A172 (cell line): ENCODE measurements at regions not wholly inside any gene's neighbourhood (a gene's known extent, or its start where the extent isn't known, plus 50 kb on each side); places are given as distances from the start of the nearest gene placed in this dataset.
"Not testable (repeated sequence)": the region's sequence is repeated elsewhere in the genome, so short reads cannot be mapped to it uniquely, and the experiment has no call there.

Experiments used
- DNase-seq: peaks from one replicate; pipeline ENCODE4 v3.0.0-alpha.2; 2015; ENCODE audit warnings: low spot score

DNA sequence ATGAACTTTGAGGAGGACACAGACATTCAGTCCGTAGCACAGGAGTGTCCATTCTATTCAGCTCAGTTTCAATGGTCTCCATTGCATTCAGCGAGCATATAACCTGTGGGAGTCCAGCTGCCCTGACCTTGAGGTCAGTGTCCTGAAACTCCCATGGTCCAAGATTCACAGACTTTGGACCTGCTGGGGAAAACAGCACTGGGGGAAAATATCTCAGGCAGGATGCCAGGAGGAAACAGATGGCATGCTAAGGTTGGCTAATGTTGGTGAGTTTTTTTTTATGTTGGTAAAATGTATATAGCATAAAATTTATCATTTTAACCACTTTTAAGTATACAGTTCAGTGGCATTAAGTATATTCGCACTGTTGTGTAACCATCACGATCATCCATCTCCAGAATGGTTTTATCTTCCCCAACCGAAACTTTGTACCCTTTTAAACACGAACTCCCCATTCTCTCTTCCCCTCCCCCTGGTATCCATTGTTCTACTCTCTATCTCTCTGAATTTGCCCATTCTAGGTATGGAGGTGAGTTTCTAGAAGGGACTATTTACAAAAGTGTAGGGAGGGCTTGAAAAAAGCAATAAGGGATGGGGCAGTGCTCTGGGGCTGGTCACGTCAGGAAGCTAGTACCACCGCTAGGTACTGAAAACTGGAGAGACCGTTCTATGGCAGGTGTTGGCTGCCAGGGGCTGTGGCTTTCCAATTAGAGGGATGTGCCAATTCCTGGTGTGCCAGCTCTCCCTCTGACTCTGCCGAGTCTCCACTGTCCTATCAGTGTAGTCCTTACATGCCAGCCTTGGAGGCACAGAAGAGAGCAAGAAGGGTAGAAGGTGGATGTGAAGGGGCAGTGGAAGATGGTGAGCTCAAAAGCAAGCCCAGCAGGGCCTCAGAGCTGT, 85.3 kb downstream of the FOXD2 start:
- no peak for DNase-seq

DNA sequence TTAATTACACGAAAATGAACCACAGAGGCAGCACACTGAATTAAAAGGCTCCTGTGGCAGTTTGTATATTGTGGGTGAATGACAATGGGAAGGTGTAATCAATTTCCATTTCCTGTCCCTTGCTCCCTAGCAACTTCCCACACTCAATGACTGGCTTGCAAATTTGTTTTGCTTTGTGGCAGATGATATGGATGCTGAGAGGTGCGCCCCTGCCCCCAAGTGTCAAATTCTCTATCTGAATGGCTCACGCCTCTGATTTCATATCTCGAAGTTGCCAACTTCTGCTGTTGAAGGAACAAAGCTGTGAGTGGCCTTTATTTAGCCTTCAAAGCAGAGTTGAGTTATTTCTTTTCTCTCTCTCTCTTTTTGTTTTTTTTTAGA, 86.0 kb downstream of the FOXD2 start:
- no peak for DNase-seq

DNA sequence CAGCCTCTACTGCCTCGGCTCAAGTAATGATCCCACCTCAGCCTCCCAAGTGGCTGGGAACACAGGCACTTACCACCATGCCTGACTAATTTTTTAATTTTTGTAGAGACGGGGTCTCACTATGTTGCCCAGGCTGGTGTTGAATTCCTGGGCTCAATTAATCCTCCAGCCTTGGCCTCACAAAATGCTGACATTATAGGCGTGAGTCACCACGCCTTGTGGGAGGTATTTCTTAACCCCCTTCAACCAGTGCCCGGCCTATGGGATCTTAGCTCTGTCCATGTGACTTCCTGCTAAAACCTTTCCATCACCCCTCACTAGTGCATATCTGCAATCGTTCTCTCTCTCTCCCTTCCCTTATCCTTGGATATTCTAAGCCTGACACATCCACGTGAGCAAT, 86.4 kb downstream of the FOXD2 start:
- DNase-seq: peak; percentile 44

DNA sequence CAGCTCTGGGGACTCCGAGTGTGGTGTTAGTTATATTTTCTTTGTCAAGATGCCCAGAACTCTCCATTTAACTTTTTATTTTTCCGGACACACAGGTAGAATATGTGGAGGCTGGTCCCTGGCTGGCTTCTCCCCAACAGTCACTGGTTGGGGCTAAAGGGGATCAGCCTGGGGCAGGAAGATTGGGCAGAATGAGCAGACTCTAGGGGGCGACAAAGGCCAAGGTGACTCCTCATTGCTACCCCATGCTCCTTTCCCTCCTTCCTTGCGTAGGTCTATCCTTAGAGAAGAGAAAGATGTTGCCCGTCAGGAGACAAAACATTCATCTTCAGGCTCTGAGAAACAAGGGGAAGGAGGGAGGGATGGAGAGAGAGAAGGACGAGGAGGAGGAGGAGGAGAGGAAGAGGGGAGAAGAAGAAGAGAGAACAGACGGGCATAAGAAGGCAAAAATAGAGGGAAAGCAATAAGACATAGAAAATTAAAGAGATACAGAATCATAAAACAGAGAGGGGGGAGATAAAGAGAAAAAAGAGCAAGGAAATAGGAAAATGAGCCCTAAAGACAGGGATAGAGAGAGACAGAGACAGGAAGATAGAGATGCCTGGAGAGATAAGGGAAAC, 89.9 kb downstream of the FOXD2 start:
- peak; percentile 29 for DNase-seq

DNA sequence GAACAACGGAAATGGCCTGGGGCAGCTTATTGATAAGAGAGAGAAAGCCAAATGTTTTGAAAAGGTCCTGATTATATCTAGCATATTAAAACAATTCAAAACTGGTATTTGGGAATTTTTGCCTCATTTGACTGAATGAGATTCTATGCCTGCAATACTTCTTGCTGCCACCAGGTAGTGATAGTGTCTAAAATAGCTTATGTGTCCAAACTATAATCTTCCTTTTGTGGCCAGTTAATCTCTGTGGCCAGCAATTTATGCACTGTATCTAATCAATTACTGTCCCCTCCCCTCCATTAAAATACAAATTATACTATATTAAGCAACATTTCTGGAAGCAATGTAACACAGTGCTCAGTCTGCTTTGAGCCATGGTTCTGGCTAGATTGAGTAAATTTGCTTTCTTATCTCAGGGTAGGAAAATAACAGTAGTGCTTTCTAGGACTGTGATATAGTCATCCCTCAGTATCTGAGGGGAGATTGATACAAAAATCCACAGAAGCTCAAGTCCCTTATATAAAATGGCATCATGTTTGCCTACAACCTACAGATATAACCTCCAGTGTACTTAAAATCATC, 91.8 kb downstream of the FOXD2 start:
- DNase-seq: no peak

DNA sequence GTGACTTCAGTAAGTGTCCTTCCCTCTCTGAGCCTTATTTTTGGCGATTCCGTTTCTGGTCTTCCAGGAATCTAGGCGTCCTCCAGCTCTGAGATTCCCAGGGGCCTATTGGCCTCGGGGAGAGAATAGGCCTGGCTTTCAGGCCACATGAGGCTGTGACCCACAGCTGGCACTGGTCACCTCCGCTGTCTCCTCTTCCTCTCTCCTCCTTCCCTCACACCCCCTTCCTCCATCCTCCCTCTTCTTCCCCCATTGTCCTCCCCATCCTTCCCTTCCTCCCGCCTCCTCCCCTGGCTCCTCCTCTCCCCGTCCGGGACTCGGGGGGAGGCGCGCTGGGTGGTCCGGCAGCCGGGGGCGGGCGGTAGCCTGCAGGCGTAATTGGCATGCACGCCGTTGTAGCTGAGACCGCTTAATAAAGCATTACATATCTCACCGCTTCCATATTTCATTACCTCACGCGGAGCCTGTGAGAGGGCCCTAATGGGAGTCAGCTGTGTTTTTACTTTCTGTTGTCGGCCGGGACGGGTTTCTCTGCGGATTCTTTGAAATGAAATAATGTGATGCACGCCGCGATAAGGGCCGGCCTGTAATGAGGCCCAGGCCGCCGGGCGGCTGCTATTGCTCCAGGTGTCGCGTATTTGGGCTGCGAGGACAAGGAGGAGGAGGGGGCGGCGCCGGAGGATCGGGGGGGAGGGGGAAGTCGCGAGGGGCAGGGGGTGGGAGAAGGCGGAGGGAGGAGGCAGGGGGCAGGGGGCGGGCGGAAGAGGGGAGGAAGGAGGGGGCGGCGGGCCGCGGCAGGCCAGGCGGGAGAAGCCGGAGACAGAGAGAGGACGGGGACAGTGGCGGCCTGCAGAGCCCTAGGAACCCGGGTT, 95.3 kb downstream of the FOXD2 start:
- no peak for DNase-seq

DNA sequence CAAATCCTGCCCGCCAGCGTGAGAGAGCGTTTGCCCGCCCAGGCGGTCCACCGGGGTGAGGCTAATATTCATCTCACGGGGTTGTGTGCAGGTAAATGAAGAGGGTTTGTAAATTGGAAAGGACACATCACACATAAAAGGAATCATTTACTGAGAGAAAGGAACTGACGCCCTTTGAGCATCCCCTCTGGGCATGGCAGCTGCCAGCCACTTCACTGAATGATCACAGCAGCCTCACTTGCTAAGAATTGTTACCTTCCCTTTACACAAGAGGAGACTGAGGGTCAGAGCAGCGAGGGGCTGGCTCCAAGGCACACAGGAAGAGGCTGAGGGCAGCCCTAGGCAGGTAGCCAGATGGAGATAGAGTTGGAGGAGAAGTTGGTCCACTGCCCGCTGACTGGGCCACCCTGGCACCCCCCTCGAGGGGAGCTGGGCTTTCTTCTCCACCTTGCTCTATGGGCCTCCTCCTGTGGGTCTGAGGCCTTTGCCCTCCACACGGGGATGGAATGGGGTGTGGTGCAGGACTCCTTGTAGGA, 96.0 kb downstream of the FOXD2 start:
- DNase-seq: no peak

DNA sequence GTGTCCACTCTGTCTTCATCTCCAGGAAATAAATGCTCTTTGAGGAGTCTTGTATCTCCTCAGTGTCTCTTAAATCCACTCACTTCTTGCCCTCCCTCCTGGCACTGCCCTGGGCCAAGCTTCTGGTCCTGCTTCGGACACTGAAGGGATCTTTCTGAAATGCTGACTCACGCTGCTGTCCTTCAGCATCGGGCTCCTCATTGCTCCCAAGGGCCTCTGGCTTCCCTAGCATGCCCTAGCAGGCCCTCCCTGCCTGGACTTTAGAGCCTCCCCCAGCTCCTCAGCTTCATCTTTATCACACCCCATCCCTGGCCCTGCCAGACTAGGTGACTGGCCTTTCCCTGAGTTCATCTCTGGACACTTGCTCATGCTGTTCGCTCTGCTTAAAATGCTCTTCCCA, 96.6 kb downstream of the FOXD2 start:
- no peak for DNase-seq

DNA sequence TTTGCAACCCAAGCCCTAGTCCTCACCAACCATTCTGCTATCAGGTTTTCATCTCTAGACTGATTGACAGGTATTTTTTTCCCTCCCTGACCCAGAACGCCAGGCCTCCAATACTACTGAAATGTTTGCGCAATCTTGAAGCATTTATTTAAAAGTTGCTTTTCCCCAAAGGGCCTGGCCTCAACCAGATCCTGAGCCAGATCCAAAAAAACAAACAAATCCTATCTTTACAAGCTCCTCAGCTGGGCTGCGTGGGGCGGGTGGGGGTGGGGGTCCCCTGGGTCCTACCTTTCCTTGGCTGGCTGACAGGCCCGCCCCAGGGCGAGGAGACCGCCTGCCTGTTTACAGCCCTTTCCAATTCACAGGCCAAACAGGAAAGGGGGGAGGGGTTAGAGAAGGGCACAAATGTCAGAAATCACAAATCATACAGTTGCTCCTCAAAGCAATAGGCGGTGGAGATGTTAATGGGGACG, 98.8 kb downstream of the FOXD2 start:
- no peak for DNase-seq

DNA sequence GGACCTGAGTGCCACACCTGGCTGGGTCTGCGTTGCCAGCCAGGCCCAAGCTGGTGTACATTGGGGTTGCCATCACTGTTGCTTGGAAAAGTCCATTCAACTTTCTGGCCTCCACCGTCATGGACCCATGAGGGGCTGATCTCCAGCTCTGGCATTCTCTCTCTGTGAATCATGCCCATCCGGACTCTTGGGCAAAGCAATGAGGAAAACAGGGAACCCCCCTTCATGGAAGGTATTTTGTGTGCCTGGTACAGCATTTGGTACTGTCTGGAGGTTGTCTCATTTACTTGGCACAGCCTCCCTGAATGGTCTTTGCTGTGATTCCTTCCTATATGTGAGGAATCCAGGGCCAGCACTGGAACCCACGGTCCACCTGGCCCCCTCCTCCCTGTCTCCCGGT, 99.4 kb downstream of the FOXD2 start:
- DNase-seq: no peak

DNA sequence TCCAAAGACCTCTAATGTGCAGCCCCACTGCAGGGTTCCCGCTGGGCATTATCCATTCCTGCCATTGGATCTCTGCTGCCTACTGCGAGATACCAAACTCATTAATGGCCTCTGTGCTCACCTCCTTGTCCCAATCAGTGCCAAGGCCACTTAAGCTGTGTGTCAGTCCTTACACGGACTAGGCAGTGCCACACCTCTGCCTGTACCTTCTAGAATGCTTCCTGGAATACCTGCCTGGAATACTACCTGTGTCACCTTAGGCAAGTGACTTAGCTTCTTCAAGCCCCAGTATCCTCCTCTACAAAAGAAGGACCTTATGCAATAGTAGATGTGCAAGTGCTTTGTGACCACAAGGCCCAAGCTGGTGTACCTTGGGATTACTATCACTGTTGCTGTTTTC, 100.1 kb downstream of the FOXD2 start:
- no peak for DNase-seq

DNA sequence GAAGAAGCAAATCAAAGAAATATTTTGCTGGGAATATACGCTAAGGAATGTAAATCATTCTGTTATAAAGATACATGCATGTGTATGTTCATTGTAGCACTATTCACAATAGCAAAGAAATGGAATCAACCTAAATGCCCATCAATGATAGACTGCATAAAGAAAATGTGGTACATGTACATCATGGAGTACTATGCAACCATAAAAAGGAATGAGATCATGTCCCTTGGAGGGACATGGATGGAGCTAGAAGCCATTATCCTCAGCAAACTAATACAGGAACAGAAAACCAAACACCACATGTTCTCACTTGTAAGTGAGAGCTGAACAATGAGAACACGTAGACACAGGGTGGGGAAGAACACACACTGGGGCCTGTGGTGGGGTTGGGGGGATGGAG, 100.7 kb downstream of the FOXD2 start:
- not testable (repeated sequence) for DNase-seq

DNA sequence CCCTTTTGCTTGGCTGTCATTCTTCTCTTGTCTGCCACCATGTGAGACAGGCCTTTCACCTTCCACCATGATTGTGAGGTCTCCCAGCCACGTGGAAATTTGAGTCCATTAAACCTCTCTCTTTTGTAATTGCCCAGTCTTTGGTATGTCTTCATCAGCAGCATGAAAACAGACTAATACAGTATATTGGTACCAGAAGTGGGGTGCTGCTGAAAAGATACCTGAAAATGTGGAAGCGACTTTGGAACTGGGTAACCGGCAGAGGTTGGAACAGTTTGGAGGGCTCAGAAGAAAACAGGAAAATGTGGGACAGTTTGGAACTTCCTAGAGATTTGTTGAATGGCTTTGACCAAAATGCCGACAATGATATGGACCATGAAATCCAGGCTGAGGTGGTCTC, 103.9 kb downstream of the FOXD2 start:
- not testable (repeated sequence) for DNase-seq

DNA sequence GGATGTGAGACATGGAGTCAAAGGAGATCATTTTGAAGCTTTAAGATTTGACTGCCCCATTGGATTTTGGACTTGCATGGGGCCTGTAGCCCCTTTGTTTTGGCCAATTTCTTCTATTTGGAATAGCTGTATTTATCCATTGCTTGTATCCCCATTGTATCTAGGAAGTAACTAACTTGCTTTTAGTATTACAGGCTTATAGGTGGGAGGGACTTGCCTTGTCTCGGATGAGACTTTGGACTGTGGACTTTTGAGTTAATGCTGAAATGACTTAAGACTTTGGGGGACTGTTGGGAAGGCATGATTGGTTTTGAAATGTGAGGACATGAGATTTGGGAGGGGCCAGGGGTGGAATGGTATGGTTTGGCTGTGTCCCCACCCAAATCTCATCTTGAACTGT, 105.2 kb downstream of the FOXD2 start:
- not testable (repeated sequence) for DNase-seq

DNA sequence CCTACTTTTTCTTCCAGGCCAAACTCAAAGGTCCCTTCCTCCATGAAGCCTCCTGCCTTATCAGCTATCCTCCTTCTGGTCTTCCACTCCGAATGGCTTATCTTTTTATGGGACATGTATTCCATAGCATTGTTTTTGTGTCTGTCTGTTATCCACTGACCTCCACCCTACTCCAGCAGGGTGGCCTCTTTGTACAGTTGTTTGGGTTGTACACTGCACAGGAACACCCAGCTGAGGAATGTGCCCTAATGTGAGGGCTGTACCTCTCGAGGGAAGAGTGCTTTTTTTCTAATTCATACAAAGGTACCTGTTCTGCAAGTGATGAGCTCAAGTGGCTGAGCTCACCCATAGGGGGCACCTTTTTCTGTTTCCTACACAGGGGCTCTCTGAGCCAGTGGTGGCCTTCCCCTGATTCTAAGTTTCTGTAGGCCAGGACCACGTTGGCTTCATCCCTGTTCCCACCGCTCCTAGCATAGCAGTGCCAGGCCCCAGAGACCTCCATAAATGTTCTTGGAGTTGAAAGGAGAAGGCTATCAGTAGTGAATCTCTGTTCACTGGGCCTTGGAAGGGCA, 108.2 kb downstream of the FOXD2 start:
- no peak for DNase-seq

DNA sequence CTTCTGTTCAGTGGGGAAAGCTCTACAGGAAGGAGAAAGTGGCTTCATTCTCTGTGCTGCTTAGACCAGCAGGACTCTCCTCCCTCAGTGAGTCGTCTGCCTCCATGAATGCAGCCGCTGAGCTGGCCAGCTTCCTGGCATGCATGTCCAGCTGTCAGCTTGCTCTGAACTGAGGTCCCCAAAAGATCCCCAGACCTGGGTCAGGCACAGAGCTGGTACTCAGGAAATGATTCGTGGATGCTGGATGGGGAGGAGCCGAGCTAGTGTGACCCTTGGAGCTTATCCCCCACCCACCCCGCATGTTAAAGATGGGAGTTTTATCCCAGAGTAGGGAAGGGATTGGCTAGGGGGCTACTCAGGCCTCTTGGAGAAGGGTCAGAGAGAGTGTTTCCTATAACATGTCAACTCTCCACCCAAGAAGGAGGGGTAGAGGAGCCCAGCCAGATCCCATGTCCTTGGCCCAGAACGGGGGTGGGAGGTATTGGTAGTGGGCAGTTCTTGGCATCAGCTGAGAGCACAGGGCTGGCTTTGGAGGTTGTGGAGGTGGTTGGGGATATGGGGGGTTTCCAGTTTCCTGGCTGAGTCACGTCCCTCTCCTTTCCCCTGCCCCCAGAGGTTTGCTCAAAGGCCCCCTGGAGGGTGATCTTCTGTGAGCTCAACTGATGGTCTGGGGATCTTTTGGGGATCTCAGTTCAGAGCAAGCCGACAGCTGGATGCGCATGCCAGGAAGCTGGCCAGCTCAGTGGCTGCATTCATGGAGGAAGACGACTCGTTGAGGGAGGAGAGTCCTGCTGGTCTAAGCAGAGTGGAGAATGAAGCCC, 110.1 kb downstream of the FOXD2 start:
- no peak for DNase-seq

DNA sequence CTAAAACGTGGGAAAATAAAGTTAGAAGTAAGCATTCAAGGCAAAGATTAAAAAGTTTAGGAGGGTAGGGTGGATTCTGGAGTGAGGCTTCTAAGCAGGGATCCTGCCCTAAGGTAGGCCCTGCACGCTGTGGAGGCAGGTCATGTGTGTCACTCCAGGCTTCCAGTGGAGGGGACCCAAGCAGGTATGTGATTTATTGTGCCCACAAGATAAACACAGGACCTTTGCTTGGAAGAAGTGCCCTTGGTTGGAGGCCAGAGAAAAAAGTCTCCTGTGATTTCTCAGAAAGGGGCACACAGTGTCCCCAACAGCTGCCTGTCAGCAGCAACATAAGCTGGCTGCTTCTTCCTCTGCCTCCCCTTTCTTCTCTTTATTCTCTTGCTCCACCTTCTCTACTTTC, 110.8 kb downstream of the FOXD2 start:
- no peak for DNase-seq

DNA sequence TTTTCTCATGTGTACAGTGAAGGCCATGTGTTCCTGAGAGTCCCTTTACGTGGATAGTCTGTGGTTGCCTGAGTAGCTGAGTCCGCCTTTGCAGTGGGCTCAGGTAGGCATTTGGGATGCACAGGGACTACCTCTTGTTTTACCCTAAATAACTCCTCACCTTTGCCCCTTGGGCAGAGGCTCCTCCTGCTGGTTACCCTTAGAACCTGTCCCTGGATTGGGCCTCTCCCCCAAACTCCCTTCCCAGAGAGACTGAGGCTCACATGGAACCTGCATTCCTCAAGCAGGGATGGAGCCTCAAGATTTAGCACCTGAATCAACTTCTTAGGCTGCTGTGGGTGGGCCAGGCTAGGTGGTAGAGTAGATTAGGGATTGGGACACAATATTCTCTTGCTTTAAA, 111.7 kb downstream of the FOXD2 start:
- DNase-seq: no peak

DNA sequence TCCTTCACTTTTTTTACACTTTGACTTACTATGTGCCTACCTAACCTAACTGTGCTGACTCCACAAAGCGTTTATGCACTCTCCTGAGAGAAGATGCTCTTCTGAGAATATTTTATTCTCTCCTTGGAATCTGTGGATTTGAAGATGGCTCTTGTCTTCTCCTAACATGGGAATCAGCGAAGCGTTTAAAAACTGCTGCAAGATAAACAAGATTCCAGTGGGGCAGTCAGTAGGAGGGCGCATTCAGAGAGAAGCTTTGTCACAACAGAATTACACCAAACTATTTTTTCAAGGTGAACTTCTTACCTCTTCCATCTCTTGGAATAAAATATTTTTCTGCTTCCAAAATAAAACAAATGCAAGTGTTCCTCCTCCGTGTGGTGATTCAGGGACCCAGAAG, 113.1 kb downstream of the FOXD2 start:
- DNase-seq: no peak

DNA sequence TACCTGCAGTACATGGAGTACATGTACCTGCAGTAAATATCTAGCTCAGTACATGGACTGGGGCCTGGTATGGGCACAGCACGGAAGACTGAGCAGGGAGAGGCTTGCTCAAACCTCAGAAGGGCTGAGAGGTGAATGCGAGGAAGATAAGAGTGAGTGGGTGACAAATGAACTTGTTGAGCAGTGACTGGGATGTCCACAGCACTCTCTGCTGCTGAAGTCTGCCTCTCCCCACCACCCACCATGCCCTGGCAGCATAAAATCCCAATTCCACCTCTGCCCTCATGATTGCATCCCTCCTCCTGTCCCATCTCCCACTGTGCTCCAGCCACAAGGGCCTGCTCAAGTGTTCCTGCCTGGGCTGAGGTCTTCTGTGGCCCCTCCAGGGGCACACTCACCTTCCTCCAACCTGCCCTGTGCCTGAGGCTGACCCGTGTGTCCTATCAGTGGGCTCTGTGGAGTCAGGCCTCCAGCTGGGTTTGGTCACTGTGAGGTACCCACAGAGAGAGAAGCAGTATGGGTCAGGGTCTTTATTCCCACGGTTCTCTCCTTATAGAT, 114.2 kb downstream of the FOXD2 start:
- no peak for DNase-seq
